ENCODE measurements at regions not wholly inside any gene's neighbourhood (a gene's known extent, or its start where the extent isn't known, plus 50 kb on each side); places are given as distances from the start of the nearest gene placed in this dataset.

DNA sequence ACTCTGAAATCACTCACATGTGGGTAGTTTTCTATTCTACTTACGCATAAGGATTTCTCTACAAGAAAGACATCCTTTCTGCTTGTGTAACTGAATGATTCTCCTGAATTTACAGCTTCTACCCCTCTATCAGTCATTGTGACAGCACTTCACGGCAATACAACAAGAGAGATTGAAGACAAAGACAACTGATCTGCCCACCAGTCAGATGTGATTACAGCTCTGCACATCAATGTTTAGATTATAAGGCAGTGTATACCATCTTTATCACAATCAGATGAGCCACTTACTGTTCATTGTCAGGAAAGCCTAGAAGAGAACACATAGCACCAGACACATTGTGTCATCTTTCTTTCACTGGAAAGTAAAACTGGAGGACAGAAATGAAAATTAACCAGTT, 324.4 kb downstream of the CENPC start:
- DNase-seq: no peak

DNA sequence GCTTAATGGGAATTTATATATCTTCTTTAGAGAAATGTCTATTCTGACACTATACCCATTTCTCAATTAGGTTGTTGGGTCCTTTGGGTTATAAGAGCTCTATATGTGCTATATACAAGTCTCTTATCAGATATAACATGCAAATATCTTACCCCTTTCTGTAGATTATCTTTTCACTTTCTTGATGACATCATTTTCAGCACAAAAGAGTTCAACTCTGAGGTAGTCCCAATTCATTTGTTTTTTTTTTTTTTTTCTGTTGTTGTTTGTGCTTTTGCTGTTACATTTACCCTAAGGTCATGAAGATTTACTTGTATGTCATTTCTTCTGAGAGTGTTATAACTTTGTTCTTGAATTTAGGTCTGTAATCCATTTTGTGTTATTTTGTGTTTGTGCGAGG, 326.4 kb downstream of the CENPC start:
- DNase-seq: no peak

DNA sequence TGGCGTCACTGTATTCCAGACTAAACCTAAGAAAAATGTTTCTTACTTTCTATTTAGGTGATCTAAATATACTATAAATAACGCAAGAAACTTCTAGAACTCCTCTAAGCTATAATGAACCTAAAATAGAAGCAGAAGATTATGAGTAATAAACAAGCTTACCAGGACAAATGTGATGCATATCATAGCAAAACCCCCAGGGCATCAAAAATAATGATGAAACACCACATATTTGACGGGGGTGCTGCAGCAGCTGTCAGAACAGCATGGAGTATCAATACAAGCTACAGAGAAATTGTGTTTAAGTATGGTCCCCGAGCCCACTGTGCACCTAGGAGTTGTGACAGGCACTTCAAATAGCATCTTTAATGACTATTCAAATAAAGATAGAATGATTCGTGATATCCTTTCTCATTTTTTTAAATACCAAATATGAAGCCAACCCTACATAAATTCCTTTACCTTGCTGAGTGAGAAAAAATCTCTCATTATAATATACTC, 337.3 kb downstream of the CENPC start:
- no peak for DNase-seq

DNA sequence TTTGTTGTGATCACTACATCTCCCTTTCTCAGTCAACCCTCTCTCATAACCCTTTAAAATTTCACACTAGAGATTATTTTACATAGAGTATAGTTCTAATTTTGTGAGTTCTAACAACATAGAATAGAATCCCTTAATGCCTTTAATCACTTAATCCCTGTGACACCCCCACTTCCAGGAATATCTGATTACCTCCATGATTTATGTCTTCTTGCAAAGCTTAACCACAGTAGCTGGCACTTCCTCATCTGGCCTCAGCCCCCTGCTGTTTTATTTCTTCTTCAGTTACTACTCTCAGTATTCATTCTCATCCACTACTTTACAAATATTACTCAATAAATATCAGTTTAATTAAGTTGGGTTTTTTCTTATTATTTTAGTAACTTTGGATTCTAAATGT, 340.9 kb downstream of the CENPC start:
- DNase-seq: no peak

DNA sequence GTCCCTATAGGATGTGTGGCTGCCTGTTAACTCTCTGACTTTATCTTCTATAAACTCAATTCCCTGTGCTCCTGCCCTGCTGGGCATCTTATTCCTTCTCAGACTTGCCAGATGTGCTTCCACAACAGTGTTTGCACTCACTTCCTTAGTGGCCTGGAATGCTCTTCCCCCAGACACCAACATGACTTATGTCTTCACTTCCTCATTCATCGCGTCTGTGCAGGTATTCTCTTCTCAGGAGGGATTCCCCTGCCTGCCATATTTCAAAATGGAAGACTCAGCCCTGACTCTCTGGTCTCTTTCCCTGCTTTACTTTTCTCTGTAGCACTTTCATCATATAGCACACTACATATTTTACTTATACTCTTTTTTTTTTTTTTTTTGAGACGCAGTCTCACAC, 344.0 kb downstream of the CENPC start:
- DNase-seq: no peak

DNA sequence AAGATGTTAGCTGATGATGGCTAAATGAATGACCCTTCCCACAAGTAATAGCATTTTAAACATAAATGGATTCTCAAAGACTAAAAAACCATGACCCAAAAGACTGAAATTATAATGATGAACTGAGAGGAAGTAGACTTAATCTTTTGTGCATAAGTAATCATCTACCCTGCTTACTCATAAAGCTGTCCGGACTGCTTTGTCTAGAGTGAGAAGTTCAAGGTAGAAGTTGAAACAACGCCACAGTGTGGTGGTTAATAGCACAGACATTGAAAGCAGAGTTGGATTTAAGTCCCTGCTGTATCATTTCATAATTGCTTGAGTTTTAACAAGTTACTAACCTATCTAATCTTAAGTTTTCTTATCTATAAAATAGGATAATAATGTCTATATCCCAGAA, 346.6 kb downstream of the CENPC start:
- DNase-seq: peak; percentile 70

DNA sequence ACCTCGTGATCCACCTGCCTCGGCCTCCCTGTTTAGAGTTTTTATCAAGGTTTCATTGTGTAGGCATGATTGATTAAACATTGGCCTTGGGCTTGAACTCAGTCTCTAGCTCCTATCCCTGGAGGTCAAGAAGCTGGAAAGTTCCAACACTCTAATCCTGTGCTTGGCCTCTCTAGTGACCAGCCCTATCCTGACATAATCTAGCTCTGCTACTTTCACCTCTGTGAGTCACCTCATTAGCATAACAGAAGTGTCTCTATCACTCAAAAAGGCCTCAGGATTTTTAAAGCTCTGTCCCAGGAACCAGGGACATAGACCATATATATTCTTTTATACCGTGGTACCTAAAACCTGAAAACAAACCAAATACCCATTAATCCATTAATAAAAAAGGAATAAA, 377.5 kb downstream of the CENPC start:
- no peak for DNase-seq

DNA sequence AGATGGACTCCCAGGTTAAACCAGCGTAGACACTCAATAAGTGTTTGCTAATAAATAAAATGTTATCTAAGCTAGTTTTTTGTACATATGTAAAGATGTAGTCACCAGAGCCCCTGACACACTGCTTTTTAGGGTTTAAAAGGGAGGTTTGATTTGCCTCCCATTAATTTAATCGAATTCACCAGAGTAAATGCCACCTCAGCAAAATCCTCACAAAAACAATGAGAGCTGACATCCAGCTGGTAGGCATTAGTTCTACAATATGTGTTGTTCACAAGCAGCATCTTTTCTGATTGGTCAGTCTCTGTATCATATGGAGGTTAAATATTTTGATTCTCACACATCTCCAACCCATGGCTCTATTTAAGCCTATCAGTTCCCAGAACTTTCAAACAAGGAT, 382.6 kb downstream of the CENPC start:
- DNase-seq: no peak

DNA sequence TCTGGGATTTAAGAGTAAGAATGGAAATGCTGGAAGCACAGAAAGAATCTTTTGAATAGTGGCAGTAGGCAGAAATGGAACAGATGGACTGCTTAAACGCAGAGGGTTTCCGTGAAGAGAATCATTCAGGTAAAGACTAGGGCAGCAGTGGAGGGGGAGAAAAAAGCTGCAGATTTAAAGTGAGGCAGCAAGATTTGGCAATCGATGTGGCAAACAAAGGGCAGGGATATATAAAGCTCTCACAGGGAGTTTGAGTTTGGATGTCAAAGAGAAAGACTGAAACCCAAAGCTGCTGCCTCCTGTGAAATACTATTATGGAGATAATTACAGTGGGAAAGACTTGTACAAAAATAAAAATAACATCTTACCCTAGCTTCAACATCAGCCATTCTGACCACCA, 384.0 kb downstream of the CENPC start:
- no peak for DNase-seq

DNA sequence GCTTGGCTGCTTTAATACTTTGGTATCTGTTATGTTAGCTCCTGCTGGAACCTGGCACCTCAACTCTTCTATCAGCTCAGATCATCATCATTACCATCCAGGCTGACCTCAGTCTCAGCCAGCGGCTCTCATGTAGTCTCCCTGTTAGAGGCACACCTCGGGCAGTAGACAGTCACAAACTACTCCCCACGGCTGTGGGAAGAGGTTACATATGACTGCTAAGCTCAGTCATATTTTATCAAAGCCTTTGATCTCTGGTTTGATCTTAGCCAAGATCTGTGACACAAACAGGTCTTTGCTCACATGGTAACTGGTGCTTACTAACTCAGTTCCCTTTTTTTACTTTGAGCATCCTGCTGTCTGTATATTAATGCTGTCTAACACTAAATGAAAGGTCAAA, 384.9 kb downstream of the CENPC start:
- no peak for DNase-seq

DNA sequence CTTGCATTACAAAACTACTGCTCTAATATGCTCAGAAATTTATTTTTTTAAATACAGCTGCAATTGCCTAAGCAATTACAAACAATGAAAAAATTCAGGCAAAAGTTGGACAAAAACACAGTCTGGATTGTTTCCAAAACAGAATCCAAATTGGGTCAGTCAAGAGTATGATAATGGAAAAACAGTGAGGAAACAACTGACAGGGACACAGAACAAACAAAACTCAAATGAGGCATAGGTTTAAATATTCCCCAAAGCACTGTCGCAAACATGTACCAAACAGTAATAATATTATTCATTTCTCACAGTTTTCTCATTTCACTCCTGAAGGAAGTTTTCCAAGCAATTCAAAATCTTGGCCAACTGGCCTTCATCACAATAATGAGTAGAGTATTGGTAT, 386.6 kb downstream of the CENPC start:
- DNase-seq: no peak

DNA sequence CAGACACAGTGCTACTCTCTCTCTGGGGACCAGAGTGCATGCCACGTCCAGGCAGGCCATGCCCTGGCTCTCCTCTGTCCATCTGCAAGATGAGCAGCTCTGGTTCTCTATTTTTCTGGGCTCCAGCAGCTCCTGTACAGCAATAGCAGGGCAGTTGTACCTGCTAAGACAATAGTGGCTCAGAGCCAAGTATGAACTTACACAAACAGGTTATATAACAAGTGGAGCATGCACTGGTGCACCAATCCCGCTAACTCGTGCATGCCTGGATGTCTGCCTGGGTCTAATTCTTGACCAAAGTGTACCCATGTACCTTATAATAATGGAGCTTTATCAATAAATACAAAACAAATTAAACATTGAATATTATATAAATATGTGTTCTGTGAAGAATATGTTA, 392.3 kb downstream of the CENPC start:
- DNase-seq: no peak

DNA sequence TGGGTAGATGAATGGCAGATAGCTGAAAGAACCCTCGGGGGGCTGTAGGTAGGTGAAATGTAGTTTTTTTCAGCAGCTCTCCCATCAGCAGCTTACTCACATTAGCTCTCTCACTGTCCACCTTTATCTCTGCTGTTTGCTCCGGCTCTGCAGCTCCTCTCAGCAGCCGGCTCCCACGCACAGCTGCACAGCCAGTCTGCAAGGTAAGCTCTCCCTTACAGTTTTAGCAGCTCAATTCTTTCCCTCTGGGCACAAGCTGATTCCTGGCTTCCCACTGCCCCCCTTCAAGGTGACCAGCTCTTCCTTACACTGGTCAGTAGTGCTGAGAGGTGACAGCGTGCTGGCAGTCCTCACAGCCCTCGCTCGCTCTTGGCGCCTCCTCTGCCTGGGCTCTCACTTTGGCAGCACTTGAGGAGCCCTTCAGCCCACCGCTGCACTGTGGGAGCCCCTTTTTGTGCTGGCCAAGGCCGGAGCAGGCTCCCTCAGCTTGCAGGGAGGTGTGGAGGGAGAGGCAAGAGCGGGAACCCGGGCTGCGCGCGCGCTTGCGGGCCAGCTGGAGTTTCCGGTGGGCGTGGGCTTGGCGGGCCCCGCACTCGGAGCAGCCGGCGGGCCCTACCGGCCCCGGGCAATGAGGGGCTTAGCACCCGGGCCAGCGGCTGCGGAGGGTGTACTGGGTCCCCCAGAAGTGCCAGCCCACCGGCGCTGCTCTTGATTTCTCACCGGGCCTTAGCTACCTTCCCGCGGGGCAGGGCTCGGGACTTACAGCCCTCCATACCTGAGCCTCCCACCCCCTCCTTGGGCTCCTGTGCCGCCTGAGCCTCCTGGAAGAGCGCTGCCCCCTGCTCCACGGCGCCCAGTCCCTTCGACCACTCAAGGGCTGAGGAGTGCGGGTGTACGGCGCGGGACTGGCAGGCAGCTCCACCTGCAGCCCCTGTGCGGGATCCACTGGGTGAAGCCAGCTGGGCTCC, 393.6 kb downstream of the CENPC start:
- no peak for DNase-seq

DNA sequence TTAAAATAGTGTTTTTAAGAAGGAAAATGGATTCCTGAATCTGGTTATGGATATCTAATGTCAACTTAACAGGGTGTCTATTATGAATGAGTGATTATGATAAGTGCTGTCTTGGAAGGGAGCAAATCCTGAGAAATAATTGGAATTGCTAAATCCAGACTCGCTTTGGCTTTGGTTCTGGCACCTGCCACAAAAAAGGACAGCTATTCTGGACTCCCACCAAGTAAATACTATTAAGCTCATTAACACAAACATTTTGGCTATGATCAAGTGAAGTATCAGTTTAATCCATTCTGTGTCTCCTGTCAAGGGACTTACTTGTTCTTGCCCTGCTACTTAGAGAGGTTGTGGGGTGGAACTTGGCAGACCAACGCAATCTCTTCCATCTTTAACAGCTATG, 403.7 kb downstream of the CENPC start:
- DNase-seq: no peak

DNA sequence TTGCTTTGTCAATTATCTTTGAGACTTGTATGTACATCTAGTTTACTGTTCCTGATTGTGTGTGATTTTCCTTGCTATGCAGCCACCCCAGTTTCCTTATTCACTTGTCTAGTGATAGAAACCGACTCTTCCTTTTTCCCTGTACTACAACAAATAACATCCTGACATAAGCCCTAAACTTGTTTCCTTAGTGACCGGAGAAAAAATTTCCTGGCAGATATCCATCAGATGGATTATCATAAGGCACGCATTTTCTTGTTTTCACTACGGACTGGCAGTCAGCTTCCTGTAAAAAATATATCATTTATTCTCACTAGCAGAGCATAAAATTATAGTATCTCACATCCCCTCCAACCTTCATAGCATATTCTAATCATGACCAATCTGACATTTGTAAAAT, 410.7 kb downstream of the CENPC start:
- peak; percentile 55 for DNase-seq

DNA sequence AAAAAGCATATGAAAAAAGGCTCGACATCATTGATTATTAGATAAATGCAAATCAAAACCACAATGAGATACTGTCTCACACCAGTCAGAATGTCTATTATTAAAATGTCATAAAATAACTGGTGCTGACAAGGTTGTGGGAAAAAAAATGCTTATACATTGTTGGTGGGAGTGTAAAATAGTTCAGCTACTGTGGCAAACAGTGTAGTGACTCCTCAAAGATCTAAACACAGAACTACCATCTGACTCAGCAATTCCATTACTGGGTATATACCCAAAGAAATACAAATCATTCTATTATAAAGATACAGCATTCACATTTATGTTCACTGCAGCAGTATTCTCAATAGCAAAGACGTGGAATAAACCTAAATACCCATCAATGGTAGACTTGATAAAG, 412.1 kb downstream of the CENPC start:
- no peak for DNase-seq

DNA sequence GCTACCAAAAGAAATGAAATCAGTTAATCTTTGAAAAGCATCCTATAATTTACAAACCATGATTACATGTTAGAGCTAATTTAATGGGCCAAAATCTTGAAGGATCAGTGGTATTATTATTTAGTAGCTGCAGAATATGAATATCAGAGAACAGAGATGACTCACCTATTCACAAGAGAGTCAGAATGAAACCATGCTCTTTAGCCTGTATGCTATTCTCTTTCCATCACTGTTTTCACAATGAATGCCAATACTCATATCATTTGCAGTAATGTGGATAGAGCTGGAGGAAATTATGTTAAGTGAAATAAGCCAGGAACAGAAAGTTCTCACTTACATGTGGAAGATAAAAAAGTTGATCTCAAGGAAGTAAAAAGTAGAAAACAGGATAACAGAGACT, 414.1 kb downstream of the CENPC start:
- DNase-seq: peak; percentile 53

DNA sequence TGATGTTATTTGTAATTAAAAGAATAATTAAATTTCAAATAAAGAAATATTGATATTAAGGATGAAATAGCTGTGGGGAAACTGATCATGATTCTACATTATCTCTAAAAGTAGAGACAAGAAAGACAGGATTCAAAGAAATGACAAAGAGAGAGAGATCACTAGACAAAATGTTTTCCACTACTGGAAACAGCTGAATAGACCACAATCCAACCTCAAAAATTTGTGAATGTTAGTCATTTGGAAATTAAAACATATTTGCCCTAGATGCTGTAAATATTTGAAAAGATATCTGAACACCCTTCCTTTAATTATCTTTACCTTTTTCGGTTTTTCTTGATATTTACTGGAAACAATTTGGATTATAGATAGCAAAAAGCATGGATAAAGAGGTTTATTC, 414.9 kb downstream of the CENPC start:
- DNase-seq: peak; percentile 41

DNA sequence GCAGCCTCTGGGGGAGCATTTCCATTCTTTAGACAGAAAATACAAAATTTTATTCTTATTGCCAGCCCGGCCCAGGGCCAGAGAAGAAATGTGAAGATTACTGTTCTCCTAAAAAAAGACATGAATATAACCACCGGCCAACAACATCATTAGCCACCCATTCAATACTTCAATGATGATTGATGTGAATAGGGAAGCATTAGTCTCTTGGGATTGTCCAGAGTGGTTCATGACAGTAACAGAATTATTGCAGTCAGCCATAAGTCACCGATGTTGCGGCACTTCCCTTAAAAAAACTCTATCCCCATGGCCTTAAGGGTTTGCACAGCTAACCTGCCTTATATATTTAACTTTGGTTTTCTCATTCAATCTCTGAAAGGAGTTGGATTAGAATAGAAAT, 418.7 kb downstream of the CENPC start:
- no peak for DNase-seq

DNA sequence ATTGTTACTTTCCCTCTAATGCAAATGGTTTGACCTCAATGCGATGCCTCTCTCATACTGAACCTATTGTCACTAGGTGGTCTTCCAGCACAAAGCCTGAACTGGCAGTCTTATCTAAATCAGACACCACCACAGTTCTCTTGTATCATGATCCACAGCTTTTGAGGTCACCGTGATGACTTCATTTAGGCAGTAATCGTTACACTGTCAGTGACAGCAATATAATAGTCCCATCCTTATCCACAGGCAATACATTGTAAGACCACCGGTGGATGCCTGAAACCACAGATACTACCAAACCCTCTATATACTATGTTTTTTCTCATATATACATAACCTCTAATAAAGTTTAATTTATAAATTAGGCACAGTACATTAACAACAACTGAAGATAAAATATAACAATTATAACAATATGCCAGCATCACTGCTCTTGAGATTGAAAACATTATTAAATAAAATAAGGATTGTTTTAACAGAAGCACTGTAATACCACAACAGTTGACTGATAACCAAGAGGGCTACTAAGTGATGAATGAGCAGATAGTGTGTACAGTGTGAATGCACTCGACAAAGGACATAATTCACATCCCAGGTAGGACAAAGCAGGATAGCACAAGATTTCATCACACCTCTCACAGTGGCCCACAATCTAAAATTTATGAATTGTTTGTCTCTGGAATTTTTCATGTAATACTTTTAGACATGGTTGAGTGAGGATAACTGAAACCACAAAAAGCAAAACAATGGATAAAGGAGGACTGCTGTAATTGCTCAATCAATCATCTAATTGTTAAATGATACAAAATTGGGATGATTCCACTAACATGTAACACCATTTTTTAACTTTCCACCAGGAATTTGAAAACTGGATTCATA, 419.4 kb downstream of the CENPC start:
- DNase-seq: no peak

DNA sequence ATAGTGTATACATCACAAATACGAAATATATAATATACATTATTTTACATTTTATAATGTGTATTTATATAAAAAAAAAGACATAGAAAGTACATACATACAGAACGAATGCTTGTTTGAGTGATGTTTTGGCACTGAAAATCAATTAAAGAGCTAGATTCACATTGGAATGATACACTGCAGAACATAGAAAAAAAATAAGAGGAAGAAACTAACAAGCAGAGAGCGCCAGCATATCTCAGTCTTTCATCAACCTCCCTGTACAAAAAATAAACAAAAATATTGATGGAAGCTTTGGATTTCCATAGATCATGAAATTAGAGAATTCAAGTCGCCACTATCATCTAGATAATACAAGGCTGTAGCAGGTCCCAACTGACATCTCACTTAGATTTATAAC, 420.6 kb downstream of the CENPC start:
- no peak for DNase-seq

DNA sequence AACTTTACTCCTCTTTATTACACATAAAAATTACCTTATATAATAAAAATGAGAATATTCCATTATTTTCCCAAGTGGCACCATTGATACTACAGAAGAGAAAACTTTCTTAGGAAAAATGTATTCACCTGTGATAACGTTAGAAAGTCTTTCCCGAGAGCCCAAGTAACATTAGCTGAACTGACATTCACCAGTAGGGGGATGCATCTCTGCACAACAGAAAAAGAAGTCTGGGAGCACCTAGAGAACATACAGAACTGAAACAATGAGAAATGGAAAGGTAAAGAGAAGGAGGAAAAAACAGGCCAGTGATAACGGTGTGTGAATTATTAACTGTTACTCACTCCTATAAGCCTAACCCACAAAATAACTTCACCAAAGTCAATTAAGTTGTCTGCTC, 423.3 kb downstream of the CENPC start:
- DNase-seq: no peak

DNA sequence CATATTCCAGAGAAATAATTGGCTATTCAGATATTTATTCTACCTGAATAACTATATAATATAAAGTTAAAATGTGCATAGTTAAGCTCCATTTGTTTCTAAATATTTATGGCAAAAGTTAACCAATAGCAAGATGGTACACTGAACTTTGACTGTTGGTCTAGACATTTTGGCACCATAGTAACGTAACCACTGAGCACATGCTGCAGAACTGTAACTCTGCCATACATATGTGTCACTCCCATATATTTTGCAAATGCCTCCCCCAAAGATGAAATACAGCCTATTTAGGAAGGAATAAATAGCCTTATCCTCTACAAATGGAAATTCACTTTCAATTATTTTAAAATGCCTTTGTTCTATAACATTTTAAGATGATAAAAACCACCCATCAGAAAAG, 424.9 kb downstream of the CENPC start:
- no peak for DNase-seq

DNA sequence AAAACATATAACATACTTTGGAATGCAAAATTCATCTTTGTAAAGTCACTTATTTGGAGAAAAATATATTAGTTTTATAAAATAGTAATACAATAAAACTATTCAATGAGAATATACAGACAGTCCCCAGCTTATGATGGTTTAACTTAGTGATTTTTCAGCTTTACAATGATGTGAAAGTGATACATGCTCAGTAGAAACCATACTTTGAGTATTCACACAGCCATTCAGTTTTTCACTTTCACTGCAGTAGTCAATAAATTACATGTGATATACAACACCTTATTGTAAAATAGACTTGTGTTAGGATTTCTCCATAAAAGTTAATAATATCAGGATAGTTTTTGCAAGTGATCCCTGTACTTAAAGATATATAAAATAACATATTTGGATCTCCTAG, 436.0 kb downstream of the CENPC start:
- no peak for DNase-seq

All from fibroblast of skin of back (primary cell).